DOHH2 (cell line): ENCODE measurements at regions not wholly inside any gene's neighbourhood (a gene's known extent, or its start where the extent isn't known, plus 50 kb on each side); places are given as distances from the start of the nearest gene placed in this dataset.

Experiments used
- H3F3A ChIP-seq: fragments of 200-600 bp; sonication (generic), shearing (Covaris generic); 2 replicates; pipeline ENCODE4 v1.6.0; 2016; ENCODE audit warnings: antibody characterized with exemption, mild to moderate bottlenecking; ENCODE audit not compliant: control insufficient read depth, insufficient read depth
- H3K27ac ChIP-seq: fragments of 200-600 bp; sonication (generic); 2 replicates; pipeline ENCODE4 v1.5.1; 2014; ENCODE audit warnings: low read depth, mild to moderate bottlenecking, low read length, moderate library complexity
- H3K27me3 ChIP-seq: fragments of 200-600 bp; sonication (generic); 2 replicates; pipeline ENCODE4 v1.6.1; 2014; ENCODE audit warnings: mild to moderate bottlenecking, low read length, mixed read lengths; ENCODE audit not compliant: control insufficient read depth
- H3K36me3 ChIP-seq: fragments of 200-600 bp; sonication (generic); 2 replicates; pipeline ENCODE4 v1.6.1; 2014; ENCODE audit warnings: mild to moderate bottlenecking, low read length, moderate library complexity, mixed read lengths; ENCODE audit not compliant: control insufficient read depth
- H3K4me1 ChIP-seq: fragments of 200-600 bp; sonication (generic); 2 replicates; pipeline ENCODE4 v1.6.1; 2014; ENCODE audit warnings: mild to moderate bottlenecking, low read length, mixed read lengths; ENCODE audit not compliant: control insufficient read depth
- H3K4me2 ChIP-seq: fragments of 200-600 bp; sonication (generic); 2 replicates; pipeline ENCODE4 v1.6.0; 2014; ENCODE audit warnings: mild to moderate bottlenecking, low read length, moderate library complexity
- H3K4me3 ChIP-seq: fragments of 200-600 bp; sonication (generic); 2 replicates; pipeline ENCODE4 v1.5.1; 2014; ENCODE audit warnings: mild to moderate bottlenecking, low read length, mixed read lengths
- H3K79me2 ChIP-seq: fragments of 200-600 bp; sonication (generic); 2 replicates; pipeline ENCODE4 v1.6.1; 2014; ENCODE audit warnings: mild to moderate bottlenecking, low read length, mixed read lengths; ENCODE audit not compliant: control insufficient read depth
- H3K9me2 ChIP-seq: fragments of 200-600 bp; sonication (generic); replicated peaks from 2 replicates; pipeline ENCODE4 v1.6.1; 2014; ENCODE audit warnings: mild to moderate bottlenecking, low read length, mixed read lengths; ENCODE audit not compliant: control insufficient read depth
- H3K9me3 ChIP-seq: fragments of 200-600 bp; sonication (generic); 2 replicates; pipeline ENCODE4 v1.6.1; 2014; ENCODE audit warnings: antibody characterized with exemption, low read length, mixed read lengths; ENCODE audit not compliant: control insufficient read depth, insufficient read depth
- H4K20me1 ChIP-seq: fragments of 200-600 bp; sonication (generic); 2 replicates; pipeline ENCODE4 v1.6.0; 2014; ENCODE audit warnings: low read depth, mild to moderate bottlenecking, antibody characterized with exemption, low read length, moderate library complexity; ENCODE audit not compliant: control insufficient read depth, insufficient read depth
- CTCF ChIP-seq: fragments of 200-600 bp; sonication (generic); IDR thresholded peaks from one replicate; pipeline ENCODE4 v1.5.1; 2014; ENCODE audit warnings: antibody characterized with exemption, mild to moderate bottlenecking, low read depth, low read length; ENCODE audit not compliant: poor library complexity, severe bottlenecking
- EZH2phosphoT487 ChIP-seq: fragments of 200-600 bp; sonication (generic); IDR thresholded peaks from 2 replicates; pipeline ENCODE4 v1.6.1; 2017; ENCODE audit warnings: borderline replicate concordance, mild to moderate bottlenecking, antibody characterized with exemption, low read length, moderate library complexity, mixed read lengths

- TF ChIP-seq EZH2phosphoT487 (no peak), CTCF (no peak)
- Histone ChIP-seq H4K20me1 (no peaks in the 10 kb centered on the region), H3K9me2 (no peaks in the 10 kb centered on the region), H3K27me3 (no peaks in the 10 kb centered on the region), H3K9me3 (no peaks in the 10 kb centered on the region), H3K4me2 (no peak overlapping the region), H3K4me1 (no peaks in the 10 kb centered on the region), H3K4me3 (no peak overlapping the region), H3F3A (no peaks in the 10 kb centered on the region), H3K27ac (no peak overlapping the region), H3K36me3 (no peaks in the 10 kb centered on the region), H3K79me2 (no peaks in the 10 kb centered on the region)
These were observed 645.9 kb downstream of the XPNPEP1 start for GRCh38 chr10:109277456-109277855.

GRCh38 chr10:109275960-109276359 lies 647.4 kb downstream of the XPNPEP1 start:
- no peaks in the 10 kb centered on the region for H3K9me2 ChIP-seq
- H3K36me3 ChIP-seq, result no peaks in the 10 kb centered on the region
- no peak overlapping the region for H3K4me3 ChIP-seq
- no peak overlapping the region for H3K4me2 ChIP-seq
- H4K20me1 ChIP-seq, result no peaks in the 10 kb centered on the region
- TF ChIP-seq EZH2phosphoT487 (no peak), CTCF (no peak)
- no peaks in the 10 kb centered on the region for H3K9me3 ChIP-seq
- no peak overlapping the region for H3K27ac ChIP-seq
- H3F3A ChIP-seq, result no peaks in the 10 kb centered on the region
- H3K27me3 ChIP-seq, result no peaks in the 10 kb centered on the region
- no peaks in the 10 kb centered on the region for H3K79me2 ChIP-seq
- no peaks in the 10 kb centered on the region for H3K4me1 ChIP-seq

GRCh38 chr10:109274681-109275080 lies 648.6 kb downstream of the XPNPEP1 start:
- H3K79me2 ChIP-seq, result no peaks in the 10 kb centered on the region
- H3K27ac ChIP-seq, result no peak overlapping the region
- no peaks in the 10 kb centered on the region for H3K4me1 ChIP-seq
- no peaks in the 10 kb centered on the region for H3K27me3 ChIP-seq
- no peaks in the 10 kb centered on the region for H3K9me2 ChIP-seq
- TF ChIP-seq EZH2phosphoT487, result no peak
- no peak for TF ChIP-seq CTCF
- H3F3A ChIP-seq, result no peaks in the 10 kb centered on the region
- H3K4me3 ChIP-seq, result no peak overlapping the region
- no peaks in the 10 kb centered on the region for H3K9me3 ChIP-seq
- no peak overlapping the region for H3K4me2 ChIP-seq
- H4K20me1 ChIP-seq, result no peaks in the 10 kb centered on the region
- no peaks in the 10 kb centered on the region for H3K36me3 ChIP-seq

- H3K4me3 ChIP-seq, result no peak overlapping the region
- no peaks in the 10 kb centered on the region for H3F3A ChIP-seq
- H3K79me2 ChIP-seq, result no peaks in the 10 kb centered on the region
- H3K9me2 ChIP-seq, result no peaks in the 10 kb centered on the region
- H3K27ac ChIP-seq, result no peak overlapping the region
- no peaks in the 10 kb centered on the region for H4K20me1 ChIP-seq
- no peak overlapping the region for H3K4me2 ChIP-seq
- H3K36me3 ChIP-seq, result no peaks in the 10 kb centered on the region
- H3K27me3 ChIP-seq, result no peaks in the 10 kb centered on the region
- H3K9me3 ChIP-seq, result no peaks in the 10 kb centered on the region
- TF ChIP-seq CTCF, result no peak
- no peaks in the 10 kb centered on the region for H3K4me1 ChIP-seq
These were observed 653.1 kb downstream of the XPNPEP1 start for GRCh38 chr10:109270173-109270572.
